Stimulated activated CD8-positive, alpha-beta memory T cell treated with anti-CD3 and anti-CD28 coated beads, Interleukin-15, amount 100 ng/mL, for 1 hour (primary cell): ENCODE measurements at regions not wholly inside any gene's neighbourhood (a gene's known extent, or its start where the extent isn't known, plus 50 kb on each side); places are given as distances from the start of the nearest gene placed in this dataset.
"Not testable (repeated sequence)": the region's sequence is repeated elsewhere in the genome, so short reads cannot be mapped to it uniquely, and the experiment has no call there.

Source experiments
- DNase-seq: peaks from one replicate; pipeline ENCODE4 v3.0.0-alpha.2; 2020; ENCODE audit warnings: low read depth

DNA sequence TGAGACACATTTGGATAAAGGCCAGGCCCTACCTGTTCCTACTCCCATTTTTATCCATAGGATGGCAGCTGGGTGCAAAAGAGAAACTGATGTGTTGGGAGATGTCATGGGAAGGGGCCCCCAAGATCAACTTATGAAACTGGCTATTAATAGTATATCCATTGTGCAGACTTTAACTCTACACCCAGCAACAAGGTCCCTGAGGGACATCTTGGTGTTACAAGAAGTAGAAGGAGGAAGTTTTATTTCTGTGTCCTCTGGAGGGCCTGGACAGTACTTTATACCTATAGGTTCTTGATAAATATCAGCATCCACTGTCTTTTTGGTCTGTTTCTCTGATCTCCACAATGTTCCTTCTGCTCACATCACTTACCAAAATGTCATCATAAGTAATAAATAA, 84.6 kb downstream of the BTG1 start:
- DNase-seq: no peak

DNA sequence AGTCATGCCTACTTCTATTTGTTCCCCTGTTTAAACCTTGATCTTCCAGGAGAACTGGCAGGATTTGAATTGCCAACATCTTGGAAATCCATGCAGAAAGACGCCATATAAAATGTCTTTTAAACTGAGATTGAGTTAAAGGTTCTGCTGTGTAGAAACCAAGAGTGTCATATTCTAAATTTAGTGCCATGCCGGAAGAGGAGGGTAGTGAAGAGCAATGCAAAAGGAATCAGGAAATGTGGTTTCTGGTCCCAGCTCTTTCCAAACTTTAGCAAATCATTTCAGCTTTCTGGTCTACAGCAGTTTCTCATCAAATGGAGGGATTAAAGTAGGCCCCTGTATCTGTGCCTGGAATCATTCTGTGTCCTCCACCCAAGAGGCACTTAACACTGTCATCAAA, 85.7 kb downstream of the BTG1 start:
- no peak for DNase-seq

DNA sequence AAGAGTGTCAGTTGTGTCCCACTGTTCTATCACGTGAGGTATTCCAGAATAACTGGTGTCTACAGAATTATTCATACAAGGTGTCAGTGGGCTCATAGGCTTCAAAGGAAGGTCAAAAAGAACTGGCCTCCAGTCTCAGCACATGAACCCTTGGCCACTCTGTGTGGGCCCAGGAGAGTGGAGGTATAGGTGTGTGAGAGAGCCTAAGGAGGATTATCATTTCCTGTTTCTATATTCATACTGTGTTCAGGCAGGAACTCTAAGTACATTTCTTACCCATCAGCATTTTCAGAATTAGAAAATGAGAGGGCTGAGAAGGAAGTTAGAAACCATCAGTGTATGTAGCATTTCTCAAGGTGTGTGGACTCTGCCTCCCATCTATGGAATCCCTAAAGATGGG, 87.0 kb downstream of the BTG1 start:
- no peak for DNase-seq

DNA sequence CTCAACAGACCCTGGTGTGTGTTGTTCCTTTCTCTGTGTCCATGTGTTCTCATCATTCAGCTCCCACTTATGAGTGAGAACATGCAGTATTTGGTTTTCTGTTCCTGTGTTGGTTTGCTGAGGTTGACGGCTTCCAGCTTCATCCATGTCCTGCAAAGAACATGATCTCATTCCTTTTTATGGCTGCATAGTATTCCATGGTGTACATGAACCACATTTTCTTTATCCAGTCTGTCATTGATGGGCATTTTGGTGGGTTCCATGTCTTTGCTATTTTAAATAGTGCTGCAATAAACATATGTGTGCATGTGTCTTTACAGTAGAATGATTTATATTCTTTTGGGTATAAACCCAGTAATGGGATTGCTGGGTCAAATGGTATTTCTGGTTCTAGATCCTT, 88.9 kb downstream of the BTG1 start:
- DNase-seq: not testable (repeated sequence)

DNA sequence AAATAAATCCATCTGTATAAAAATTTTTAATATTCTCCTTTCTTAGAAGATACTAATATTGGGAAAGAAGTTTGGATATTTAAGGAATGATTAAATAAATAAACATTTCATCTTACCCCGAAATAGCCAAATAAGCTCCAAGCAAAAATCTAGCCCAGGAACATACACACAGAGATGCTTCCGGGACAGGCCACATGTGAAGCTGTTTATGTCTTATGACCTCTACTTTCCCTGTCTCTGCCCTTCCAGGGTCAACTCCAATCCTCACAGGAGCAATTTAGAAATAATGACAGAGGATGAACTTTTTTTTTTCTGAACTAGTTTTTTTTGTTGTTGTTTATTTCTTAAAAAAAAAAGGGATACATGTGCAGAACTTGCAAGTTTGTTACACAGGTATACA, 89.4 kb downstream of the BTG1 start:
- DNase-seq: no peak

DNA sequence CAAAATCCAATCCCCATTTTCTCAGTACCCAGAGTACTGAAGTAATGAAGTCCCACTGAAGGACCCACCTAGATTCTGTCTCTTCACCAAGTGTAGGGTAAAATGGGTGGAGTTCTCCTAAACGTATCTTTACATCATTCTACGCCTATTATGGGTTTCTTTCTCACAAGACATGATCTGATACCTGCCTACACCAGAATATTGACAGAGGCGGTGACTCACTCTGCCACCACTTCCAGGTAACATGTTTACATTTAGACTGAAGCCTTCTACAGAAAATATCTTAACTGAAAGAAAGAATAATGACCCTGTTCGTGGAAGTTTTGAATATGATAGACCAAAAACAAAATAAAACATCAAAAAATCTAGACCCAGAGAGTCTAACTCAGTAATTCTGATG, 89.8 kb downstream of the BTG1 start:
- DNase-seq: no peak

DNA sequence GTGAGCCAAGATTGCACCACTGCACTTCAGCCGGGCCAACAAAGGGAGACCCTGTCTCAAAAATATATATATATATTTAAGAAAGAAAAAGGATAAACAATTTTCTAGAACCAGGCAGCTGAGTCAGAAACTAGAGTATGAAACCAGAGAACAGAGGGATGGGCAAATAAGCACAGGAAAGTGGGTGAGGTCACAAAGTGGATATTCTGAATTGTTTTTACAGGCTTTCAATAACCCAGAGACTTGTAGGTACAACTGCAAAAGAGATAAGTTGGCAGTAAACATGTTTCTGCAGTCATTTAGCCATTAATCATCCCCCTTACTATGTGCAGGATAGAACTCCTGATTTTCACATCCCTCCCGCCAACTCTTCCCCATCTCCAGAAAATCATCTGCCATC, 94.2 kb downstream of the BTG1 start:
- no peak for DNase-seq

DNA sequence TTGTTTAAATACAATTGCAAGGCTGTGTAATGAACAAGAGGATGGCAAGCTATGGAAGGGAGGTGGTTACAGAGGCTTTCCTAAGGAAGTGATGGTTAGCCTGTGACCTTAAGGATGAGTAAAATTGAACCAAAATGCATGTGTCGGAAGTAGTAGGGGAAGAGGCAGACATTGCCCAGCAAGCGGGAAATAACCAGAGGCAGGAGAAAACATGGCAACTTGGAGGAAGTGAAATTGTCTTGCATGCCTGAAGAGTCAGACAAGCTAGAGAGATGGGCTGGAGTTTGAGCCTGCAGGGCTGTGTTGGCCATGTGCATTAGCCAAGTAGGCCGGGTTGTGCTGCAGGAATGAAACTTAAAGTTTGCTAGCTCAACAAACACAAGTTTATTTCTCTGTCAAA, 96.2 kb downstream of the BTG1 start:
- no peak for DNase-seq

DNA sequence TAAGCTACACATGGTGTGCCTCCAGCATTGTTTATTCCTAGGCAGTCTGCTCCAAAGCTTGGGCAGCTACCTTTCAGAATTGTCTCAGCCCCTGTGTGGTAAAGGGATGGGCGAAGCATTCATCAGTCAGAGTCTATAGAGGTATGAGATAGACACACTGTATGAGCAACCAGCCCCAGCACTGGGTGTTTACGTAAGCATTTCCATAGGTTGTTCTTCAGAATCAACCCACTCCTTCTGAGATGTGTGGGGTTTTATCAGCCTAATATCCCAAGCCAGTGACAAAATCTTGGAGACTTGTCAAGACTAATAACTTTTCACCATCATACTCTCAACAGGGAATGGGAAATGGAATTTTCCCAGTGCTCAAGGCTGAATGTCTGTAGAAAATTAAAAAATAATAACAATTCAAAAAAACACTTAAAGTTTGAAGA, 98.2 kb downstream of the BTG1 start:
- DNase-seq: no peak

DNA sequence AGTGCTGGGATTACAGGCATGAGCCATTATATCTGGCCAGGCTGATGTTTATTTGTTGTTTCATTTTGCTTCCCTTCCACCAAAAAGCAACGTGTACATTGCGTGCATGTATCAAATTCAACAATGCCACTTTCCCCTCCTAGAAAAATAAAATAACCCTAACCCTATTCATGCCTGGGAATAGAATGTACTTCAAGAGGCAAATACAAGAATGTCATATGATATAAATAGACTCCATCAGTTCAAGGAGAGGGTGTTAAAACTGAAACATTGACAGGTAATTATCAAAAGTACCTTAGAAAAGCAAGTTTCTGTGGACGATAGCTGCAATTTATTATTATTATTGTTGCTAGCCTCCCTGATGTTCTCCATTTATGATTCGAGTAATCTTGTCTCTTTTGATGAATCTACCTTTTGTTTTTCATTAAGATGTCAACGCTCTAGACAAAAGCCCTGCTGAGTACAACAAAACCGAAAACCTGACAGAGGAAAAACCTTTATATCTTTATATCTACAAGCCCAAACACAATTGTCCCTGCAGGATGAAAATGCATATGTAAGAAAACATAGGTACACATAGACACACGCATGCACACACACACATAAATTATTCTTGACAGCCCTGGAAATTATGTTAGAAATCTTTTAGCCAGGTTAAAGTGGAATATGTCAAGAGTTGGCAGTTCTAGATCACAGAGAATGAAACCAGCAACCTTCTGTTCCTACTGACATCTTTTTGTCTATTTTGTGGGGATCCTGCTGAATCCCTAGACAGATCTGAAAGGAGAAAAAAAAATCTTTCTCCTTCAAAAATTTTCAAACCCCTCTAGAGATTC, 98.9 kb downstream of the BTG1 start:
- DNase-seq: no peak

DNA sequence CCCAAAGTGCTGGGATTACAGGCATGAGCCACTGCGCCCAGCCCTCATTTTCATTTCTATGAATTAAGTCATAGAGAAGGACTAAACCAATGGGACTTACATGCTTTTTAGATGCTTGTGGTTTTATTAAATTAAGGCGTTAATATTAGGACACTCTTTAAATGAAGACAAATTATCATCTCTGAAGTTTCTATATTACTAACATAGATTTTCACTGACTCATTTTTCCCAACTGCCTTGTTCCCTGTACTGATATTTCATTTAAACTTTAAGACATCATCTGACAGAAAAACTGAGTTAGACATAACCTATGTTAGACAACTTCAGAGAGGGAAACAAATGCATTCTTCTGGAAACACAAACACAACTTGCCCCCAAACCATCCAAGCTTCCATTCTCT, 99.8 kb downstream of the BTG1 start:
- DNase-seq: no peak

DNA sequence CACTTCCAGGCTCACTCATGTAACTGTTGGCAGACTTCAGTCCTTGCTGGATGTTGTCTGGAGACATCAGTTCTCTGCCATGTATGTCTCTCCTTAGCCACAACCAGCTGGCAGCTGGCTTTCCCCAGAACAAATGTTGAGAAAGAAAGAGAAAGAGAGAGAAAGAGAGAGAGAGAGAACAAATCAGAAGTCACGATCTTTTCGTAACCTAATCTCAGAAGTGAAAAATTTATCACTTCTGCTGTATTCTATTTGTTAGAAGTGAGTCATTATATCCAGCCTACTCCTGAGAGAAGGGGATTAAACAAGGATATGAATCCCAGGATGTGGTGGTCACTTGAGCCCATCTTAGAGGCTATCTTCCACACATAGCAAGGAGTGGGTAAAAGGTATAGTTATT, 101.2 kb downstream of the BTG1 start:
- DNase-seq: no peak

DNA sequence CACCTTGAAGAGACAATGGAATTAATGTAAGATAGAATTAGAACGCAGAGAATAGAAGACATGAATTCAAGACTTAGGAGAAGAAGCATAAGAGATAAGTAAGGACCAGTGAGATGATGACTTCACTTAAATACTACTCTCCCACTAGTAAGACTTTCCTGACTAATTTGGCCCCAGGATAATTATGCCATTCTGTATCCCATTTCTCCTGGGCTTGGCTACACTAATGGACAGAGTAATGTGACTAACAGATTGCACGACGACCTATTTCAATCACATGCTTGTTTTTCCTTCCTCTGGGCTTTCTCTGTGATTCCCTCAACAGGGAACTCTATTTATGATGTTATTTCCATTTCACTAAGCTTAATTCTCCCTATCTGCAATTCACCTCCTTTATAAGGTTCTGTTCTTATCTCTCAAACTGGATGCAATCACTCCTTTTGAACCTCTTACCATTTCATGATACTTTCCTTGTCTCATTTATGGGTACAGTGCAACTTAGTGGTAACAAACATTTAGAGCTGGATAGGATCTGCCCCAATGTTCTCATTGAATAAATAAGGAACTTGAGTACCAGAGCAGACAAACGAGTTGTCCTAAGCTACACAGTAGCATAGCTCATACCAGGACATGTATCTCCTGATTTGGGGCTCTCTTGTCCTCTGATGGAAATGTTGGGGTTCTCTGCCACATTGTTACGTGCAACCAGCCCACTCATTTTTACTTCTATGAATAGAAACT, 102.7 kb downstream of the BTG1 start:
- DNase-seq: no peak

DNA sequence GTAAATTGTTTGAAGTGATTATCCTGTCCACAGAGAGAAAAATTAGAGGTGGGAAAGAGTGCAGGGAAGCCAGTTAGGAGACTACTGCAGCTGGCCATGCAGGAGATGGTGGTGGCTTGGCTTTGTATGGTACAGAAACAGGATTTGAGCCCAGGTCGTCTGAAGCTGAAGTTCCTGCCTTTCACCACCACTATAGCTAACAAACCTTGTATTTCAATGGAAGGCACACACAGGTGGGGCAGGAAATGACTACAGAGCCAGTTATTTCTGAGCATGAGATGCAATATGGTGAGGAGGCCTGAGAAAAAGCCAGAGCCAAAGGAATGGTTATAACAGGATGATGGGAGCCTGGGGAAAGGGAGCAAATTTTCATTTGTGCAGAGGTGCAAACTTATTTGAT, 103.9 kb downstream of the BTG1 start:
- DNase-seq: no peak

DNA sequence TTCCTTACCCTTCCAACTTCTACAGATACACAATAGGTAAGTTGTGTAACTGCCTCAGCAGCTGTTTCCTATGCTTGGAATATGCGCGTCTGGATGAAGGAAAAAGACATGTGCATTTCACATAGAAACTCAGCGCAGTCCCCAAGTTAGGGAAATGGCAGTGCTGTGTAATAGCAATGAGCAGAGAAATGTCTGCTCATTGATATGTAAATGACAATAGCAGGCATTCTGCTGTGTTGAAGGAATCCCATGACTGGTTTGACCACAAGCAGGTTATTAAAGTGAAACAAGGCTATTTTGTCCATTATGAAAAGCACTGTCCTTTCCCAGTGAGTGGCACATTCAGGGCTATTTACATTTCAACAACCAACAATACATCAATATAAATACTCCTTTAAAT, 106.6 kb downstream of the BTG1 start:
- DNase-seq: no peak

DNA sequence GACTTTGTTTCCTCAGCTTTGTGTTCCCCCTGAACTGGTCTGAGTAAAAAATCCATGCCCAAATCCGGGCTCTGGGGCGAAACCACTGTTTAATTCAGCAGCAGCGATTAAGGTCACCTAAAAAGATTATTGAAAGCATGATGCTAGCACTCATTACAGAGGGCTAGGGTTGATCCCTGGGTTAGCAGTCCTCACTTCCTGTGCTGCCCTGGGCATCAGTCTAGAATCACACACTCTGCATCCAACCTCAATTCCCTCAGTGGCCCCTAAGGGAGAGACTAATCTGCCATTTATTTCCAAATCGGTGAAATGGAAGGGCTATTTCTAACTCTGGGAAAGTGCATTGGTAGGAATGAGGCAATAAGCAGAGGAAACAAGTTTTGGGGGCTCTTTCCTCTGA, 107.2 kb downstream of the BTG1 start:
- DNase-seq: no peak

DNA sequence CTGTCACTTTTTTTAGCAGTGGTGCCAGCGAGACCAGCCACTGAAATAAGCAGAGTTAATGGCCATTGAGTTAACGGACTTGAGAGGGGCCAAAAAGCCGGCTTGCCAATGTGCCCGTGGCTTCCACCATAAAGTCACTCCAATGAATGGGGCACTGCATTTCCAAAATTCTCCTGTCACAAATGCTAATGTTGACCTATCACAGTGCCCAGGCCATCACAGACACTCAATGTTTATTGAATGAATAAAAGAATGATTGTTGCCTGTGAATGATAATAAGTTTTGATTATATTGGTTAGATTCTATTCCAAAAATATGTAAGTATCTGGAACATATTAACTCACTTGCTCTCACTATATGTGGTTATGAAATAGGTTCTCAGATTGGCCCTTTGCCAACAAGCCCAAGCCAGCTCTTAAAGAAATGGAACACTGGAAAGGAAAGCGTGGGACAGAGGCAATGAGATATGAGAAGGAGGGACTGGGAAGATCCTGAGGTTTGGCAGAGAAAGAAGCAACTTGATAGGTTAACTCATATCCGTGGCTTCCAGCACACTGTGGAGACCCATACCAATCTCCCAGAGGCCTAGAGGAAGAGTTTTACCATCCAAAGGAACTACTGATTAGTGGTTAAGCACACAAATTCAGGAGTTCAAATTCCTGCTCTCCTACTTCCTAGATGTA, 108.7 kb downstream of the BTG1 start:
- no peak for DNase-seq

DNA sequence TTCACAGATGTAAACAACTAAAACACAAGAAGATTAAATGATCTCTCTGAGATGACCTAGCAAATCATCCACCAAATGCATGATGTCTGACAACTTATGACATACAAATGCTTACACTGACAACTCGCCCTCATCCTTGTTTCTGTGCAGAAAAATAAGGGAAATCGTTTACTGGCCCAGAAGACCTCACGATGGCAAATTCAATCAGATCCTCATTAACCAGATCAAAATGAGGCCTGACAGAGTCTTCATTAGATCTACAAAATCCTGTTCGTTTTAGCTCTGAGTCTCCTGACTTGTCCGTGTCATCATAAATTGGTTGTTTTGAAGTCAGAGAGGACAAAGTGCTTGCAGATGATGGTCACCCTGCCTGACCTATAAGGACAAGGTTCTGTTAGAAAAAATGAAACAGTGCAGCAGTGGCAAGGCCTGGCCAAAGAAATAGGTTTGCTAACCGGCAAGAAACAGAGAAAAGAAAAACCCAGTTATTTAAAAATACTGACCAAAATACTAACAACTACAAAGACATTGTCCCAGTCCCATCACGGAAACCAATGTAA, 109.5 kb downstream of the BTG1 start:
- DNase-seq: no peak

DNA sequence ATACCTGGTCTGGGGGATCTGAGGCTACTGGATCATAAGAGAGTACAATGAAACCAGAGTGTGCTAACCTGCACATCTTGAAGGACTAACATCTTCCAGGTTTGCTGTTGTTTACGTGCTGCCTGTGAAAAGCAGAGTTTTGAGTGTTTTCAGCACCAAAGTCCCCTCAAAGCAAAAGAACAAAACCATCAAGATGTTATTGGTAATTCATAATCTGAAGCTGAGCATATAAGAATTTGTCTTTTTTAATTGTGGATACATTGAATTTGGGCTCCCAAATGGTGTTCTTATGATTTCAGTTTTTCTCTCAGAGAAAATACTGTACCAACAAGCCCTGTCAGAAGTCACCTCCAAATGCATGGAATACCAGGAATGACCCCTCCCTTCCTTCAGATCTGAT, 110.2 kb downstream of the BTG1 start:
- DNase-seq: no peak

DNA sequence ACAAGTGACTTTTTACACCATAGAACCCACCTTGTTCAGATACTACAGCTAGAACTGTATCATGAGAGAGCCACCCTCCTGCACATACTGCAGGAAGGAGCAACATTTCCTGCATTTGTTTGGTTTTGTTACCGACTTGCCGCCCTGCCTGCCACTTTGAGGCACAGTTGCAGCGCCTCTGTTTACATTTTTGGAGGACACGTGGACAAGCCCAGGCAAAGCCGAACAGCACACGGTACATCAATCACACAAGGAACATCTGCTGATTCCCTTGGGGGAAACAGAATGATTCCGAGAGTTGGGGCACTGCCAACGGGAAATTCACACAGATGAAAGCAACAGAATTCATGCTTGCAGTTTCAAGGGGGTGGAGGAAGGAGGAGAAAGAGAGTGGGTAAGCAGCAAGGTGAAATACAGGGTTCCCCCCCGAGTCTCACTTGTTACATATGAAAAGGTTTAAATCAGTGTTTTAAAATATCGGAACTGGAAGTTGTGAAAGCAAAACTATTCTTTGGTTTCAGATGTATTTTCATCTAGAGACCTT, 110.7 kb downstream of the BTG1 start:
- DNase-seq: no peak

DNA sequence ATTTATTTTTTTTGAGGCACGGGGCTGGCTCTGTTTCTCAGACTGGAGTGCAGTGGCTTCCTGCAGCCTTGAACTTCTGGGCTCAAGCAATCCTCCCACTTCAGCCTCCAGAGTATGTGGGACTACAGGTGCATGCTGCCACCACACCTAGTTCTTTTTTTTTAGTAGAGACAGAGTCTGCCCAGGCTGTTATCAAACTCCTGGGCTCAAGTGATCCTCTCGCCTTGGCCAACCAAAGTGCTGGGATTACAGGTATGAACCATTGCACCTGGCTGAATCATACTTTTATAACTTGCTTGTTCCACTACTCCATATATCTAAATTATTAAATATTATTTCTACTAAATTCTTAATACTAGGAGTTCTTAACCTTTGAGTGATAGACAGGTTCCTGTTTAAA, 111.6 kb downstream of the BTG1 start:
- DNase-seq: no peak

DNA sequence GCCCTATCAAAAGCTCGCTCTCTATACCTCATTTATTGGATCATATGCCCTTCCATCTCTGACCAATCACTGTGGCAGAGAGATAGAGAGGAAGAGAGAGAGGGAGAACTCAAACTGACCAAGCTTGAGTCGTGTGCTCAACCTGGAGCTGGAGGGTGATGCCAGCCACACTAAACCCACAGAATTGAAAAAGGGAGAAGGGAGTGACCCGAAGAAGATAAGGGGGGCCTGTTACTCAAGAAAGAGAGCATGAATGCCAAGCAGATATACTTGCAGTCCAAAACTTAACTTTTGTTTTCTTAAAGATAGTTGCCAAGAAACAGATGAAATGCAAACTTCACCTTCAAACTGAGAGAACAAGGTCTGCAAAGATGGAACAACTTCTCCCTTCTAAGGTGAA, 112.7 kb downstream of the BTG1 start:
- no peak for DNase-seq

DNA sequence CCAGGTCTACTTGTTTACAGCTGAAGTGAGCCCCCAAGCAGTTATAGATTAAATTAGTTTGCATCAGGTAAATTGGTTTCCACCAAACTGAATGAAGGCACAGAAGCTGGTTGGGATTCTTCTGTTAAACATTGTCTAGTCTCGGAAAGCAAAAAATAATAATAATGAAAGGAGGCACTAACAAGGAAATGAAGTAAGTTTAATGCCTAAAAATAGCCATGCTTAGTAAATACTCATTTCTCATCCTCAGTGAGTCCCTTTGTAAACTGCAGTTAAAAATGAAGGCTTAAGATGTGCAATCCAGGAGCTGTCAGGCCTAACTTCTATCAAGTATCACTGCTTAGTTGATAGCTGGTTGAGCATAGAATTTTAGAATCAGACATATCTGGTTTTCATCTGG, 113.5 kb downstream of the BTG1 start:
- DNase-seq: no peak
